ENCODE measurements at regions not wholly inside any gene's neighbourhood (a gene's known extent, or its start where the extent isn't known, plus 50 kb on each side); places are given as distances from the start of the nearest gene placed in this dataset.

GRCh38 chr3:102332205-102332604, 102.6 kb upstream of the ZPLD1 start:
- H3K4me3 ChIP-seq (ENCODE audit: low read depth in 1 of 3, low read length in 3 of 3): no peak overlapping the region
- no peak for DNase-seq (ENCODE audit: low spot score)
- no peaks in the 10 kb centered on the region for H3K9me3 ChIP-seq (ENCODE audit: control insufficient read depth in 4 of 4, low read length in 3 of 4)
- H3K9ac ChIP-seq (ENCODE audit: low read depth in 1 of 2, low read length in 2 of 2): no peak overlapping the region
- no peaks in the 10 kb centered on the region for H3K36me3 ChIP-seq (ENCODE audit: control insufficient read depth in 4 of 4, insufficient read depth in 3 of 4, low read depth in 1 of 4, low read length in 3 of 4)
- H3K27ac ChIP-seq (ENCODE audit: low read depth in 1 of 2, low read length in 2 of 2): no peak overlapping the region
- WGBS: 84% methylated on average over 1 of the region's 1 CpG
- no peaks in the 10 kb centered on the region for H3K4me1 ChIP-seq (ENCODE audit: control insufficient read depth in 4 of 4, insufficient read depth in 4 of 4, low read length in 3 of 4)
- TF ChIP-seq FOXA1 (IDR thresholded peaks at IDR 0.05) (no peak), TAF1 (conservative IDR thresholded peaks at IDR 0.05) (no peak), SP1 (IDR thresholded peaks at IDR 0.05) (no peak), RAD21 (IDR thresholded peaks at IDR 0.05) (no peak), HNF4A (conservative IDR thresholded peaks at IDR 0.05) (no peak), CTCF (IDR thresholded peaks at IDR 0.05; ENCODE audit: low read depth, low read length, missing input control) (no peak), JUND (IDR thresholded peaks at IDR 0.05) (no peak), REST (IDR thresholded peaks at IDR 0.05) (no peak), HNF4G (IDR thresholded peaks at IDR 0.05) (no peak), GABPA (IDR thresholded peaks at IDR 0.05 in 1 of 2, conservative IDR thresholded peaks at IDR 0.05 in 1 of 2) (no peak), FOXA2 (IDR thresholded peaks at IDR 0.05) (no peak)
- TF ChIP-seq, protein P1, sequence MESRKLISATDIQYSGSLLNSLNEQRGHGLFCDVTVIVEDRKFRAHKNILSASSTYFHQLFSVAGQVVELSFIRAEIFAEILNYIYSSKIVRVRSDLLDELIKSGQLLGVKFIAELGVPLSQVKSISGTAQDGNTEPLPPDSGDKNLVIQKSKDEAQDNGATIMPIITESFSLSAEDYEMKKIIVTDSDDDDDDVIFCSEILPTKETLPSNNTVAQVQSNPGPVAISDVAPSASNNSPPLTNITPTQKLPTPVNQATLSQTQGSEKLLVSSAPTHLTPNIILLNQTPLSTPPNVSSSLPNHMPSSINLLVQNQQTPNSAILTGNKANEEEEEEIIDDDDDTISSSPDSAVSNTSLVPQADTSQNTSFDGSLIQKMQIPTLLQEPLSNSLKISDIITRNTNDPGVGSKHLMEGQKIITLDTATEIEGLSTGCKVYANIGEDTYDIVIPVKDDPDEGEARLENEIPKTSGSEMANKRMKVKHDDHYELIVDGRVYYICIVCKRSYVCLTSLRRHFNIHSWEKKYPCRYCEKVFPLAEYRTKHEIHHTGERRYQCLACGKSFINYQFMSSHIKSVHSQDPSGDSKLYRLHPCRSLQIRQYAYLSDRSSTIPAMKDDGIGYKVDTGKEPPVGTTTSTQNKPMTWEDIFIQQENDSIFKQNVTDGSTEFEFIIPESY (IDR thresholded peaks at IDR 0.05): no peak
- H3K27me3 ChIP-seq (ENCODE audit: control insufficient read depth in 4 of 4, insufficient read depth in 4 of 4, low read length in 3 of 4): no peaks in the 10 kb centered on the region

DNA sequence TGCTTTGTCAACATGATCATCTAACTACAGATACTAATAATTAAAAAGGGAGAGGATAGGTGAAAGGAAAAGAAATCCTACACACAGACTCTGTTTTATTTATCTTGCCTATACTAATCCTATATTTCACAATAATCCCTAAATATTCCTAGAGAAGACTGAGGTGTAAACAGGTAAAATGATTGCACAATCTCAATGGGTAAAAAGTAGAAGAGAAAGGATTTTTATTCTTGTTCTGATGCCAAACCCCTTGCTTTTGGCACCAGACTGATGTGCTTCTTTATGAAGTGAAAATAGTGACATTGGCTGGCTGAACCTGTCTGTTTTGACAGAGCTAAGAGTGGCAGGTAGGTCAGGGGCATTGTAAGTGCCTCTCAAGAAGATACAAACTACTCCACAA, 101.9 kb upstream of the ZPLD1 start:
- Histone ChIP-seq H3K36me3 (ENCODE audit: control insufficient read depth in 4 of 4, insufficient read depth in 3 of 4, low read depth in 1 of 4, low read length in 3 of 4) (no peaks in the 10 kb centered on the region), H3K27me3 (ENCODE audit: control insufficient read depth in 4 of 4, insufficient read depth in 4 of 4, low read length in 3 of 4) (no peaks in the 10 kb centered on the region), H3K9me3 (ENCODE audit: control insufficient read depth in 4 of 4, low read length in 3 of 4) (no peaks in the 10 kb centered on the region), H3K9ac (ENCODE audit: low read depth in 1 of 2, low read length in 2 of 2) (no peak overlapping the region), H3K4me3 (ENCODE audit: low read depth in 1 of 3, low read length in 3 of 3) (no peak overlapping the region), H3K4me1 (ENCODE audit: control insufficient read depth in 4 of 4, insufficient read depth in 4 of 4, low read length in 3 of 4) (no peaks in the 10 kb centered on the region), H3K27ac (ENCODE audit: low read depth in 1 of 2, low read length in 2 of 2) (no peak overlapping the region)
- no peak for DNase-seq (ENCODE audit: low spot score)
- TF ChIP-seq MAX (IDR thresholded peaks at IDR 0.05): no peak
- TF ChIP-seq GABPA (IDR thresholded peaks at IDR 0.05 in 1 of 2, conservative IDR thresholded peaks at IDR 0.05 in 1 of 2): no peak
- no peak for TF ChIP-seq RXRA (IDR thresholded peaks at IDR 0.05)
- TF ChIP-seq TAF1 (conservative IDR thresholded peaks at IDR 0.05): no peak
